SK-N-SH treated with all-trans-retinoic acid at 6 μM for 48 hours (cell line): ENCODE measurements at regions not wholly inside any gene's neighbourhood (a gene's known extent, or its start where the extent isn't known, plus 50 kb on each side); places are given as distances from the start of the nearest gene placed in this dataset.

Experiments used
- ATAC-seq: fragments of 200-7000 bp; cut with Tn5 transposase; 3 replicates; pipeline ENCODE4 v1.9.1; 2020; ENCODE audit warnings: mild to moderate bottlenecking, moderate library complexity
- ARNTL ChIP-seq: fragments of 450-650 bp; formaldehyde crosslinking; IDR thresholded peaks from 2 replicates; pipeline ENCODE4 v1.5.0; 2020; ENCODE audit warnings: low read depth, mild to moderate bottlenecking, moderate library complexity, borderline replicate concordance
- BACH2 ChIP-seq: fragments of 250-450 bp; sonication (Bioruptor Pico); IDR thresholded peaks from 2 replicates; pipeline ENCODE4 v1.9.0; 2021; ENCODE audit warnings: mild to moderate bottlenecking, borderline replicate concordance
- CSDC2 ChIP-seq: fragments of 250-450 bp; sonication (Bioruptor Pico); IDR thresholded peaks from 2 replicates; pipeline ENCODE4 v1.5.0; 2020; ENCODE audit warnings: mild to moderate bottlenecking, moderate library complexity
- ESRRG ChIP-seq: fragments of 250-450 bp; sonication (Bioruptor Pico); IDR thresholded peaks from 2 replicates; pipeline ENCODE4 v1.6.1; 2021; ENCODE audit warnings: mild to moderate bottlenecking
- GLIS3 ChIP-seq: fragments of 250-450 bp; sonication (Bioruptor Pico); IDR thresholded peaks from 2 replicates; pipeline ENCODE4 v1.5.0; 2020; ENCODE audit warnings: mild to moderate bottlenecking, moderate library complexity
- ISL1 ChIP-seq: fragments of 250-450 bp; sonication (Bioruptor Pico); IDR thresholded peaks from 2 replicates; pipeline ENCODE4 v2.1.2; 2022; ENCODE audit warnings: mild to moderate bottlenecking, moderate library complexity
- OSR1 ChIP-seq: fragments of 250-450 bp; sonication (Bioruptor Pico); IDR thresholded peaks from 2 replicates; pipeline ENCODE4 v1.8.0; 2022; ENCODE audit warnings: moderate library complexity, mild to moderate bottlenecking, inconsistent platforms
- PPARA ChIP-seq: fragments of 250-450 bp; sonication (Bioruptor Pico); IDR thresholded peaks from 2 replicates; pipeline ENCODE4 v1.5.0; 2020; ENCODE audit warnings: mild to moderate bottlenecking, borderline replicate concordance
- RARB ChIP-seq: fragments of 250-450 bp; sonication (Bioruptor Pico); IDR thresholded peaks from 2 replicates; pipeline ENCODE4 v1.8.0; 2021; ENCODE audit warnings: mild to moderate bottlenecking, moderate library complexity
- SNAI2 ChIP-seq: fragments of 250-450 bp; sonication (Bioruptor Pico); IDR thresholded peaks from 2 replicates; pipeline ENCODE4 v1.5.0; 2020; ENCODE audit warnings: mild to moderate bottlenecking, moderate library complexity
- TCF4 ChIP-seq: fragments of 250-450 bp; sonication (Bioruptor Pico); IDR thresholded peaks from 2 replicates; pipeline ENCODE4 v1.8.0; 2021; ENCODE audit warnings: mild to moderate bottlenecking, moderate library complexity, borderline replicate concordance
- TOX ChIP-seq: fragments of 250-450 bp; sonication (Bioruptor Pico); IDR thresholded peaks from 2 replicates; pipeline ENCODE4 v1.8.0; 2021; ENCODE audit warnings: mild to moderate bottlenecking, moderate library complexity, borderline replicate concordance
- ZC3H10 ChIP-seq: fragments of 250-450 bp; sonication (Bioruptor Pico); IDR thresholded peaks from 2 replicates; pipeline ENCODE4 v1.5.1; 2021; ENCODE audit warnings: mild to moderate bottlenecking, moderate library complexity
- ZFP3 ChIP-seq: fragments of 250-450 bp; sonication (Bioruptor Pico); IDR thresholded peaks from 2 replicates; pipeline ENCODE4 v1.5.0; 2020; ENCODE audit warnings: mild to moderate bottlenecking, moderate library complexity
- ZFP30 ChIP-seq: fragments of 450-650 bp; formaldehyde crosslinking; IDR thresholded peaks from 2 replicates; pipeline ENCODE4 v1.5.0; 2022; ENCODE audit warnings: mild to moderate bottlenecking, moderate library complexity
- ZNF565 ChIP-seq: fragments of 450-650 bp; formaldehyde crosslinking; conservative IDR thresholded peaks from 2 replicates; pipeline ENCODE4 v1.5.0; 2020; ENCODE audit warnings: low read depth, mild to moderate bottlenecking, moderate library complexity
- ZNF70 ChIP-seq: fragments of 450-650 bp; formaldehyde crosslinking; IDR thresholded peaks from 2 replicates; pipeline ENCODE4 v1.5.0; 2020; ENCODE audit warnings: mild to moderate bottlenecking, moderate library complexity
- ZNF8 ChIP-seq: fragments of 450-650 bp; formaldehyde crosslinking; IDR thresholded peaks from 2 replicates; pipeline ENCODE4 v1.5.0; 2020; ENCODE audit warnings: mild to moderate bottlenecking, moderate library complexity
- TF ChIP-seq, protein P1 (sequence below): fragments of 250-450 bp; sonication (Bioruptor Pico); IDR thresholded peaks from 2 replicates; pipeline ENCODE4 v1.8.0; 2021; ENCODE audit warnings: low read depth, mild to moderate bottlenecking, moderate library complexity, borderline replicate concordance
- TF ChIP-seq, protein P2 (sequence below): fragments of 250-450 bp; sonication (Bioruptor Pico); IDR thresholded peaks from 2 replicates; pipeline ENCODE4 v1.5.1; 2020; ENCODE audit warnings: low read depth, mild to moderate bottlenecking, moderate library complexity
- TF ChIP-seq, protein P3 (sequence below): fragments of 250-450 bp; sonication (Bioruptor Pico); IDR thresholded peaks from 2 replicates; pipeline ENCODE4 v1.8.0; 2020; ENCODE audit warnings: mild to moderate bottlenecking, moderate library complexity, borderline replicate concordance

DNA sequence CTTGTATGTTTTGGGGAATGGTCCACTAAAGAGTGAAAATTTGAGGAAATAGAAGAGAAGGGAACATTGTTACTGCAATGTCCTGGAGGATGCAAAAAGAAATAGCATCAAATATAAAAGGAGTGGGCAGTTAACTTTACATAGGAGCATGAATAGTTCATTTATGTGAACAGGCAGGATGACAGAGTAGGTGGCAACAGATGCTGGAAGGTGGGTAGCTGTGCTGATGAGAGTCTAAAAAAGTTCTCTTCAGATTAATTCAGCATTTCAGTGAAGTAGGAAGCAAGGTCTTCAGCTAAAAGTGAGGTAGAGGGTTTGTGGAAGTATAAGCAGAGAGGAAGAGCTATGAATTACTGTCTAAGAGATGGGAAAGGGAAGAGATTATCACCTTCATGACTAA, 276.5 kb downstream of the KIF2B start:
- no peak for ATAC-seq
- no peak for TF ChIP-seq ZFP30 (CRISPR knock-in tag)
- TF ChIP-seq ZC3H10 (CRISPR knock-in tag) = no peak
- no peak for TF ChIP-seq ZNF565 (CRISPR knock-in tag)
- TF ChIP-seq ZNF8 = no peak
- no peak for TF ChIP-seq TOX (CRISPR knock-in tag)
- TF ChIP-seq, protein P1, sequence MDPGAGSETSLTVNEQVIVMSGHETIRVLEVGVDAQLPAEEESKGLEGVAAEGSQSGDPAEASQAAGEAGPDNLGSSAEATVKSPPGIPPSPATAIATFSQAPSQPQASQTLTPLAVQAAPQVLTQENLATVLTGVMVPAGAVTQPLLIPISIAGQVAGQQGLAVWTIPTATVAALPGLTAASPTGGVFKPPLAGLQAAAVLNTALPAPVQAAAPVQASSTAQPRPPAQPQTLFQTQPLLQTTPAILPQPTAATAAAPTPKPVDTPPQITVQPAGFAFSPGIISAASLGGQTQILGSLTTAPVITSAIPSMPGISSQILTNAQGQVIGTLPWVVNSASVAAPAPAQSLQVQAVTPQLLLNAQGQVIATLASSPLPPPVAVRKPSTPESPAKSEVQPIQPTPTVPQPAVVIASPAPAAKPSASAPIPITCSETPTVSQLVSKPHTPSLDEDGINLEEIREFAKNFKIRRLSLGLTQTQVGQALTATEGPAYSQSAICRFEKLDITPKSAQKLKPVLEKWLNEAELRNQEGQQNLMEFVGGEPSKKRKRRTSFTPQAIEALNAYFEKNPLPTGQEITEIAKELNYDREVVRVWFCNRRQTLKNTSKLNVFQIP (CRISPR knock-in tag) = no peak
- TF ChIP-seq PPARA = no peak
- no peak for TF ChIP-seq ZNF70 (CRISPR knock-in tag)
- TF ChIP-seq TCF4 (CRISPR knock-in tag) = no peak
- TF ChIP-seq SNAI2 (CRISPR knock-in tag) = no peak
- TF ChIP-seq OSR1 (CRISPR knock-in tag) = no peak
- no peak for TF ChIP-seq CSDC2 (CRISPR knock-in tag)

DNA sequence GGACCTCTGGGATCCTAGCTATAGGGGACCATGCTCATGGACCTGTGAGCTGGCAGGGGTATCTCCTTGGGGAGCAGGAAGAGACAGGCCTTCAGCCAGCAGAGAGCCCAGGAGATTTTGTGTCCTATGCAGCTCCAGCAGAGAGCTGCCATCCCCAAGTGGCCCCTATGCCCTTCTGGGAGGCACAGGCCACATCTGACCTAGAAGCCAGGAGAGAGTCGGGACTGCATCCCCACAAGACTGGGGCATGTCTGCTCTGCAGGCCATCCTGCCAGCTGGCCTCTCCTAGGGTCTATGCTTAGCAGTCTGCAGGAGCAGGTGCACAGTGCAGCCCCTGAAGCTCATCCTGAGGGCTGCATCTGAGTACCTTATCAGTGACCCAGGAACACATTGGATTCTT, 279.5 kb downstream of the KIF2B start:
- TF ChIP-seq, protein P2, sequence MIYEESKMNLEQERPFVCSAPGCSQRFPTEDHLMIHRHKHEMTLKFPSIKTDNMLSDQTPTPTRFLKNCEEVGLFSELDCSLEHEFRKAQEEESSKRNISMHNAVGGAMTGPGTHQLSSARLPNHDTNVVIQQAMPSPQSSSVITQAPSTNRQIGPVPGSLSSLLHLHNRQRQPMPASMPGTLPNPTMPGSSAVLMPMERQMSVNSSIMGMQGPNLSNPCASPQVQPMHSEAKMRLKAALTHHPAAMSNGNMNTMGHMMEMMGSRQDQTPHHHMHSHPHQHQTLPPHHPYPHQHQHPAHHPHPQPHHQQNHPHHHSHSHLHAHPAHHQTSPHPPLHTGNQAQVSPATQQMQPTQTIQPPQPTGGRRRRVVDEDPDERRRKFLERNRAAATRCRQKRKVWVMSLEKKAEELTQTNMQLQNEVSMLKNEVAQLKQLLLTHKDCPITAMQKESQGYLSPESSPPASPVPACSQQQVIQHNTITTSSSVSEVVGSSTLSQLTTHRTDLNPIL = no peak
- TF ChIP-seq, protein P3, sequence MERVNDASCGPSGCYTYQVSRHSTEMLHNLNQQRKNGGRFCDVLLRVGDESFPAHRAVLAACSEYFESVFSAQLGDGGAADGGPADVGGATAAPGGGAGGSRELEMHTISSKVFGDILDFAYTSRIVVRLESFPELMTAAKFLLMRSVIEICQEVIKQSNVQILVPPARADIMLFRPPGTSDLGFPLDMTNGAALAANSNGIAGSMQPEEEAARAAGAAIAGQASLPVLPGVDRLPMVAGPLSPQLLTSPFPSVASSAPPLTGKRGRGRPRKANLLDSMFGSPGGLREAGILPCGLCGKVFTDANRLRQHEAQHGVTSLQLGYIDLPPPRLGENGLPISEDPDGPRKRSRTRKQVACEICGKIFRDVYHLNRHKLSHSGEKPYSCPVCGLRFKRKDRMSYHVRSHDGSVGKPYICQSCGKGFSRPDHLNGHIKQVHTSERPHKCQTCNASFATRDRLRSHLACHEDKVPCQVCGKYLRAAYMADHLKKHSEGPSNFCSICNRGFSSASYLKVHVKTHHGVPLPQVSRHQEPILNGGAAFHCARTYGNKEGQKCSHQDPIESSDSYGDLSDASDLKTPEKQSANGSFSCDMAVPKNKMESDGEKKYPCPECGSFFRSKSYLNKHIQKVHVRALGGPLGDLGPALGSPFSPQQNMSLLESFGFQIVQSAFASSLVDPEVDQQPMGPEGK (CRISPR knock-in tag) = no peak
- TF ChIP-seq GLIS3 (CRISPR knock-in tag) (no peak), ZC3H10 (CRISPR knock-in tag) (no peak), PPARA (no peak)
- no peak for ATAC-seq

DNA sequence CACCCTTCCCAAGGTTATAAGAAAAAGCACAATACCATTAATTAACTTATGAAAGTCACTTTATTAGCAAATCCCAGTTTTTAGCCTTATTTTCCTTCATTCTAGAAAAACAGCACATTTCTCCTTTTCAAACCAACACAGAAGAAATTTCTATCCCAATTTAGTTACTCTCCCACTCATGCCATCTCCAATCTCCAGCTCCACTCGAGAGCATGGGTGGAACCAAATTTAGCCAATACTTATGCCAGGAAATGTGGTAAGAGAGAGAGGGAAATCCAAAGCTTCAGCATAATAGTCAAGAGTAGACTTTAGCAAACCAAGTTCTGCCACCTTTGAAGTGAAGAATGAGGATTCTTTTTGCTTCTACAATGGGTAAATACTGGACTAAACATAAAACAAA, 288.8 kb downstream of the KIF2B start:
- ATAC-seq = no peak
- no peak for TF ChIP-seq CSDC2 (CRISPR knock-in tag)
- no peak for TF ChIP-seq ZNF8
- no peak for TF ChIP-seq ZFP3 (CRISPR knock-in tag)
- TF ChIP-seq OSR1 (CRISPR knock-in tag) = no peak
- TF ChIP-seq PPARA = no peak
- no peak for TF ChIP-seq TOX (CRISPR knock-in tag)
- no peak for TF ChIP-seq TCF4 (CRISPR knock-in tag)
- TF ChIP-seq BACH2 (CRISPR knock-in tag) = no peak
- TF ChIP-seq ZNF565 (CRISPR knock-in tag) = no peak
- TF ChIP-seq ISL1 = no peak
- TF ChIP-seq, protein P2 = no peak

DNA sequence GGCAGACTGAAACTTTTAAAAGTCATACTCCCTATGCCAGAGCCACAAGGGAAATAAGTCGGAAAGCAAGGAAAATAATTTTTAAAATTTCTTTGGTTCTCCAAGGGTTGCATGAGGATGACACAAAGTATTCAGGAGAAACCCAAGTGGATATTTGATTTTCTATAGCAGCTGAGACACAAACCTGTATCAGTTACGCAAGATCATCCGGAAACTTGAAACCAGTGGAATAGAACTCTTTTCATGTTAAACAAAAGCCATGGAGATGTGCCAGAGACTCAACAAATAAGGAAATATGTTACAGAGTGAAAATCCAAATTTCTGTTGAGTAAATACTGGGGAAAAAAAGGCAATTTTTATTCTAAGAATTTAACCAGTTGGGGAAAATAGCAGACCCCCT, 294.7 kb downstream of the KIF2B start:
- ATAC-seq = no peak

More for the DNA sequence above, 294.7 kb downstream of the KIF2B start:
- TF ChIP-seq ZNF565 (CRISPR knock-in tag) (no peak), CSDC2 (CRISPR knock-in tag) (no peak), ARNTL (CRISPR knock-in tag) (no peak), ESRRG (CRISPR knock-in tag) (no peak), OSR1 (CRISPR knock-in tag) (no peak), PPARA (no peak), ZFP3 (CRISPR knock-in tag) (no peak), ISL1 (no peak), RARB (CRISPR knock-in tag) (no peak), SNAI2 (CRISPR knock-in tag) (no peak)
- TF ChIP-seq, protein P3 (CRISPR knock-in tag) = no peak
- TF ChIP-seq, protein P1 (CRISPR knock-in tag) = no peak
